Adrenal gland (tissue), 5 donors: ENCODE measurements at regions not wholly inside any gene's neighbourhood (a gene's known extent, or its start where the extent isn't known, plus 50 kb on each side); places are given as distances from the start of the nearest gene placed in this dataset.

Source experiments
- CTCF ChIP-seq, 6 experiments: fragments of 450-650 bp in 4 of 6; fragments of 200-600 bp in 2 of 6; sonication (generic) in 1 of 6; IDR thresholded peaks; 1 replicate in 5 of 6; 2 replicates in 1 of 6; pipeline versions ENCODE4 v1.5.1 to v1.8.0; 2016 to 2021; ENCODE audit warnings: antibody characterized with exemption in 6 of 6, mild to moderate bottlenecking in 2 of 6, moderate library complexity in 1 of 6
- POLR2A ChIP-seq, 2 donors: fragments of 450-650 bp; IDR thresholded peaks; one replicate each; pipeline ENCODE4 v1.6.1; 2017; ENCODE audit warnings: antibody characterized with exemption in 2 of 2, mild to moderate bottlenecking in 2 of 2, moderate library complexity in 1 of 2
- donor health status: DM: no; HTN: no; CAD: no.

DNA sequence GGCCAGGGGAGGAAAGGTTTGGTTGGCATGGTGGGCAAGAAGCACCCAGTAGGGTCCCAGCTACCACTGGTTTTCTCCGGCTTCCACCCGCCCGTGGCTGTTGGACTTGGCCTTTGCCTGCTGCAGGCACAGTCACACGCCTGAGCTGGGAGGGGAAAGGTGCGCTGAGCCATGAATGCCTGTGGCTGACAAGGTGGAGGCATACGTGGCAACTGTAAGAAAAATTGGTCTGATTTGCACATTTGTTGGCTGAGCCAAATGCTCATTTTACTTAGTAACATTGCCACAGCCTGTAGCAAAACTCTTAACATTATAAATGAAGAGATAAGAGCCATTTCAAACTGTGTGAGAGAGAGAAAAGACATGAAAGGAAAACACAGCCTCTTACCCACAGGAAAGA is 191.6 kb downstream of the PTPRC start:
- TF ChIP-seq CTCF (IDR thresholded peaks at IDR 0.05): no peak
- TF ChIP-seq POLR2A (IDR thresholded peaks at IDR 0.05): no peak
